ENCODE measurements at regions not wholly inside any gene's neighbourhood (a gene's known extent, or its start where the extent isn't known, plus 50 kb on each side); places are given as distances from the start of the nearest gene placed in this dataset.
"Not testable (repeated sequence)": the region's sequence is repeated elsewhere in the genome, so short reads cannot be mapped to it uniquely, and the experiment has no call there.

DNA sequence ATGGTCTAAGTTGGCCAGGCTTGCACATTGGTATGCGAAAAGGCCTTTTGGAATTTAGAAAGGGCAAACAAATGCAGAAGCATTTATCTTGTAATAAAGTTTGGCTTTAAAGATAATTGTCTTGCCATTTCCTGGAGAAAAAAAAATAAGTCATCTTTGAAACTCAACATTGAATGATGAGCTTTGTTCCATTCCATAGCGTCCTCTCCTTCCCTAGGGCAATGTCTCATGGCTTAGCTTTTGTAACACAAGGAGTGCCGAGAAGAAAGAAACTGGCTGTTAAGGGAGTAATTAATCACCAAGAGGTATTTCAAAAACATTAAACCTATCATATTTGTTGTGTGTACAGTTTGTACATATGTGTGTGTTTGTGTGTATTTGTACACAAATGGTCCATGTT lies 372.3 kb downstream of the NPIPA8 start:
- Histone ChIP-seq H3K4me3 (no peak overlapping the region), H3K9ac (ENCODE audit: low read depth in 2 of 2, low read length in 2 of 2) (no peak overlapping the region), H3K27ac (no peak overlapping the region), H3K4me1 (no peaks in the 10 kb centered on the region), H3K9me3 (no peaks in the 10 kb centered on the region), H3K36me3 (no peaks in the 10 kb centered on the region), H3K27me3 (no peaks in the 10 kb centered on the region)
- no peak for DNase-seq
- TF ChIP-seq, protein P1, sequence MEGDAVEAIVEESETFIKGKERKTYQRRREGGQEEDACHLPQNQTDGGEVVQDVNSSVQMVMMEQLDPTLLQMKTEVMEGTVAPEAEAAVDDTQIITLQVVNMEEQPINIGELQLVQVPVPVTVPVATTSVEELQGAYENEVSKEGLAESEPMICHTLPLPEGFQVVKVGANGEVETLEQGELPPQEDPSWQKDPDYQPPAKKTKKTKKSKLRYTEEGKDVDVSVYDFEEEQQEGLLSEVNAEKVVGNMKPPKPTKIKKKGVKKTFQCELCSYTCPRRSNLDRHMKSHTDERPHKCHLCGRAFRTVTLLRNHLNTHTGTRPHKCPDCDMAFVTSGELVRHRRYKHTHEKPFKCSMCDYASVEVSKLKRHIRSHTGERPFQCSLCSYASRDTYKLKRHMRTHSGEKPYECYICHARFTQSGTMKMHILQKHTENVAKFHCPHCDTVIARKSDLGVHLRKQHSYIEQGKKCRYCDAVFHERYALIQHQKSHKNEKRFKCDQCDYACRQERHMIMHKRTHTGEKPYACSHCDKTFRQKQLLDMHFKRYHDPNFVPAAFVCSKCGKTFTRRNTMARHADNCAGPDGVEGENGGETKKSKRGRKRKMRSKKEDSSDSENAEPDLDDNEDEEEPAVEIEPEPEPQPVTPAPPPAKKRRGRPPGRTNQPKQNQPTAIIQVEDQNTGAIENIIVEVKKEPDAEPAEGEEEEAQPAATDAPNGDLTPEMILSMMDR (IDR thresholded peaks at IDR 0.05) = no peak
- intact Hi-C loops (cut with DNase I) = no loop called here

DNA sequence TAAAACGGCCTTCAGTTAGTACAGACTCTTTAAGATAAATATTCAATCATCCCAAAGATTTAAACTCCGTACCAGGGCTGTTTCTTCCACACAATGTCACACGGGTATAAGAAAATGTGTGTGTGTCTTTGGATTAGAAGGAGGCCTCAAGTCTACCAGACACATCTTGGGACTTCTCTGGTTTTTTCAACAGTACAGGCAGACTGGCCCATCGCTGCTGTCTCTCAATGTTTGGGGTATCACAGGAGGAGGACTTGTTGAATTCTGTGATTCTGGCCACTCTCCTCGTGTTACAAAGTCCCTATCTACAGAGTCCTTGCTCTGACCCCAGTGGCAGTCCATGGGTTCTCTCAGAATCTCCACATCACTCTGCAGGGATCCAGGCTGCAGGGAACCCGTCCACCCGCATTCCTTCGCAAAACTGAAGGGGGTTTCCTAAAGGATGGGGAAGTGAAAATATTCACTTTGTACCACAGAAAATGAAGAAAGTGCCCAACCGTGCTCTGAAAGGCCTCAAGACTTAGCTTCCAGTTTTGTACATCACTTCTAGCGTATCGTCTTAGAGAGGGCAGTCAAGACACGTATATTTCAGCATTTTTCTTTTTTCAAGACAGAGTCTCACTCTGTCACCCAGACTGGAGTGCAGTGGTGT lies 373.2 kb downstream of the NPIPA8 start:
- no peaks in the 10 kb centered on the region for H3K27me3 ChIP-seq
- H3K4me1 ChIP-seq = no peaks in the 10 kb centered on the region
- no peaks in the 10 kb centered on the region for H3K9me3 ChIP-seq
- H3K4me3 ChIP-seq = no peak overlapping the region
- H3K27ac ChIP-seq = no peak overlapping the region
- no peak for DNase-seq
- TF ChIP-seq, protein P1 (IDR thresholded peaks at IDR 0.05) = no peak
- intact Hi-C loops (cut with DNase I) = no loop called here
- no peaks in the 10 kb centered on the region for H3K36me3 ChIP-seq
- no peak overlapping the region for H3K9ac ChIP-seq (ENCODE audit: low read depth in 2 of 2, low read length in 2 of 2)

DNA sequence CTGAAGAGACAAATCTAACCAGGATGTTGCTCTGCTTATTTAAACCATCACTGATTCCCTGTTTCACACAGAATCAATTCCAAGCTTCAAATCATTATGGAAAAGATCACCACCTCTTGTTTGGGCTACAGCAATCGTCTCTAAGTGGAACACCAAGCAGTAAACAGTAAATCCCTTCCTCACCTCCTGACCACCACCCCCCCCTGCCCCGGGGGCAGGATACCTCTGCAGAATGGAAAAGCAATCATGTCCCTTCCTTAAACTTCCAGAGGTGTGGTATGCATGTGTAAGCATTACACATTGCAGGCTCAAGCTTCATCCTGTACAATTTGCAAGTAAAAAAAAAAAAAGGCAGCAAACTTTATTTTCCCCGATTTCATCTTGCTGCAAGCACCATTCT lies 373.8 kb downstream of the NPIPA8 start:
- H3K9me3 ChIP-seq = no peaks in the 10 kb centered on the region
- H3K4me3 ChIP-seq = no peak overlapping the region
- no peak overlapping the region for H3K9ac ChIP-seq (ENCODE audit: low read depth in 2 of 2, low read length in 2 of 2)
- H3K4me1 ChIP-seq = no peaks in the 10 kb centered on the region
- H3K27ac ChIP-seq = no peak overlapping the region
- DNase-seq = no peak
- H3K36me3 ChIP-seq = no peaks in the 10 kb centered on the region
- TF ChIP-seq, protein P1 (IDR thresholded peaks at IDR 0.05) = no peak
- intact Hi-C loops (cut with DNase I) = no loop called here
- no peaks in the 10 kb centered on the region for H3K27me3 ChIP-seq

DNA sequence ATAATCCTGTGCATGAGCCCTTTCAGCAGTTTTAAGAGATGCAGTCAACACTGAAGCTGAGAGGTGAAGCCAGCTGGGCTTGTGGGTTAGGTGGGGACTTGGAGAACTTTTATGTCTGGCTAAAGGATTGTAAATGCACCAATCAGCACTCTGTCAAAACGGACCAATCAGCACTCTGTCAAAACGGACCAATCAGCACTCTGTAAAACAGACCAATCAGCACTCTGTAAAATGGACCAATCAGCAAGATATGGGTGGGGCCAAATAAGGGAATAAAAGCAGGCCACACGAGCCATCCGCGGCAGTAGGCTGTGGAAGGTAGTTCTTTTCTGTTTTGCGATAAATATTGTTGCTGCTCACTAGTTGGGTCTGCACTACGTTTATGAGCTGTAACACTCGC lies 374.7 kb downstream of the NPIPA8 start:
- H3K4me3 ChIP-seq; H3K27ac ChIP-seq; H3K27me3 ChIP-seq; DNase-seq; H3K36me3 ChIP-seq; intact Hi-C loops (cut with DNase I); H3K9me3 ChIP-seq; H3K9ac ChIP-seq (ENCODE audit: low read depth in 2 of 2, low read length in 2 of 2); H3K4me1 ChIP-seq: not testable (repeated sequence)

DNA sequence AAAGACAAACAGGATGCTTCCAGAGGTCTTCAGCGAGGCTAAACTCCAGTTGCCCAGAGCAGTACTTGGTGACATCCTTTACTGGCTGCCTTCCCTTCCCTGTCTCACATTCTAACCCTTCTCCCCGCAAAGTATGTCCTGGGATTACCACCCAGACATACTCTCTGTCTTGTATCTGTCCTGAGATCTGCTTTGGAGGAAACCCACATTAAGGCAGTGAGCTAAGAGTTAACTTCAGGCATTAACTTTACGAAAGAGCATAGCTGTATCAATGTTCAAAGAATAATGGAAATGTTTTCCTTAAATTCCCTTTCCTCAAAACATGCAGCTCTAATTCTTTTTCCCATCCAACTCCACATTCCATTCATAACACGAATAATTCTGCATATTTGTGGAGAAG lies 385.2 kb downstream of the NPIPA8 start:
- Histone ChIP-seq H3K9ac (ENCODE audit: low read depth in 2 of 2, low read length in 2 of 2) (no peak overlapping the region), H3K27ac (no peak overlapping the region), H3K4me1 (no peaks in the 10 kb centered on the region), H3K4me3 (no peak overlapping the region), H3K36me3 (no peaks in the 10 kb centered on the region), H3K27me3 (no peaks in the 10 kb centered on the region), H3K9me3 (no peaks in the 10 kb centered on the region)
- TF ChIP-seq, protein P1 (IDR thresholded peaks at IDR 0.05) = no peak
- no peak for DNase-seq
- intact Hi-C loops (cut with DNase I) = no loop called here

DNA sequence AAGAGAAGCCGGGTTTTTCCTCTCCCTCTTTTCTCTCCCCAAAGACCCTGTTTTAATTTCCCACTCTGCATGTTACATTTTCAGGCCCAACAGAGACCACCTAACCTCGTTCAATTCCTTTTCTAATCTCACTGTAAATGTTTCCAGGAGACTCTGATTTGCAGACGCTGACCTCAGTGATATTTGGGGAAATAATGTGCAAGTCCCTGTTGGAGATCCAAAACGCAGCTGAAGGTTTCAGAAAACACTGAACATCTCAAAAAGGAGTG lies 386.6 kb downstream of the NPIPA8 start:
- Histone ChIP-seq H3K4me3 (no peak overlapping the region), H3K27ac (no peak overlapping the region), H3K9ac (ENCODE audit: low read depth in 2 of 2, low read length in 2 of 2) (no peak overlapping the region), H3K4me1 (no peaks in the 10 kb centered on the region), H3K36me3 (no peaks in the 10 kb centered on the region), H3K9me3 (no peaks in the 10 kb centered on the region), H3K27me3 (no peaks in the 10 kb centered on the region)
- intact Hi-C loops (cut with DNase I) = no loop called here
- no peak for DNase-seq
- TF ChIP-seq, protein P1 (IDR thresholded peaks at IDR 0.05) = no peak
